ENCODE measurements at regions not wholly inside any gene's neighbourhood (a gene's known extent, or its start where the extent isn't known, plus 50 kb on each side); places are given as distances from the start of the nearest gene placed in this dataset.
A peak's percentile ranks its signal among the peaks of the same experiment; 100 is the strongest.
"Not testable (repeated sequence)": the region's sequence is repeated elsewhere in the genome, so short reads cannot be mapped to it uniquely, and the experiment has no call there.

GRCh38 chr3:32632533-32633265 lies 52.3 kb upstream of the CNOT10 start:
- DNase-seq (ENCODE audit: low spot score), result no peak
- FAIRE-seq, result no peak

GRCh38 chr3:32630266-32630665 lies 54.7 kb upstream of the CNOT10 start:
- DNase-seq (ENCODE audit: low spot score) (no peak), FAIRE-seq (no peak)

GRCh38 chr3:32626631-32627030 lies 56.0 kb upstream of the DYNC1LI1 start:
- DNase-seq (ENCODE audit: low spot score), result peak; percentile 27
- FAIRE-seq, result no peak

- not testable (repeated sequence) for FAIRE-seq; DNase-seq (ENCODE audit: low spot score)
Measured at GRCh38 chr3:32625543-32626176, 55.0 kb upstream of the DYNC1LI1 start.

- no peak for FAIRE-seq
- DNase-seq (ENCODE audit: low spot score), result no peak
Measured at GRCh38 chr3:32623532-32623931, 52.9 kb upstream of the DYNC1LI1 start.

- no peak for FAIRE-seq
- no peak for DNase-seq (ENCODE audit: low spot score)
Measured at GRCh38 chr3:32621466-32621865, 50.8 kb upstream of the DYNC1LI1 start.

GRCh38 chr3:32620611-32621310 lies 50.1 kb upstream of the DYNC1LI1 start:
- no peak for DNase-seq (ENCODE audit: low spot score)
- FAIRE-seq, result no peak

Measured in urothelium cell line (cell line).